ENCODE measurements at regions not wholly inside any gene's neighbourhood (a gene's known extent, or its start where the extent isn't known, plus 50 kb on each side); places are given as distances from the start of the nearest gene placed in this dataset.

DNA sequence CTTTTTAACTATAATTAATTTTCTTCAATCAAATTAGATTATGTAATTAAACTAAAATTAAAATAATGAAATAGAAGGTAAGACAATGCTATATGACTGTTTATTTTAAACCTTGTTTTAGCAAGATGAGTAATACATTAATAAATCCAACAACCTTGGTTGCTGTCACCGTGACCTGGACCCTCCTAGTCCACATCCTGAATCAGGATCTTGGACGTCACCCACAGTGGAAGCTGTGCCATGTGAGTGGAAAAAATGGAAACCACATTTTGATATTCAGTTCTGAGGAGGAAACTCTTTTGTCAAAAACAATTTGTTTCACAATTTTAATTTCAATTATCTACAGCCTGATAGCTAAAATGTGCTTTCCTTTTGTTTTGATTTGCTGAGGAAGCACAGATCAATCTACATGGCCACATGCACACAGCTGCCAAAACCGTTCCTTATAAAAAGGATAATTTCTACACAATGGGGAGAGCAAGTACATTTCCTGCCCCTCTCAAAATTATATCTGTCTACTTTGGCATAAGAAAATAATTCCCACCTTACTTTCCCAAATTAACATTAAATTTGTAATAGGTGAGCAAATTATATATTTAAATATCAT lies 255.5 kb downstream of the RASSF9 start:
- ChIA-PET CTCF (interaction anchor here (0.6 to 7.3 kb wide), 3 partner anchors 22 to 289 kb away, joined by 3 to 204 read pairs (median 3); no protein-coding TSS in a partner anchor), POLR2A (no interaction called here)
- Mint-ChIP-seq H3K9me3 (ENCODE audit: unreplicated experiment) (no peaks in the 10 kb centered on the region), H3K4me1 (ENCODE audit: insufficient read depth, unreplicated experiment) (no peaks in the 10 kb centered on the region), H3K4me3 (ENCODE audit: unreplicated experiment) (no peak overlapping the region), H3K27me3 (ENCODE audit: insufficient read depth, unreplicated experiment) (no peaks in the 10 kb centered on the region), H3K27ac (ENCODE audit: low read depth, unreplicated experiment) (no peak overlapping the region), H3K36me3 (ENCODE audit: insufficient read depth, unreplicated experiment) (no peaks in the 10 kb centered on the region)
- TF ChIP-seq, protein P1, sequence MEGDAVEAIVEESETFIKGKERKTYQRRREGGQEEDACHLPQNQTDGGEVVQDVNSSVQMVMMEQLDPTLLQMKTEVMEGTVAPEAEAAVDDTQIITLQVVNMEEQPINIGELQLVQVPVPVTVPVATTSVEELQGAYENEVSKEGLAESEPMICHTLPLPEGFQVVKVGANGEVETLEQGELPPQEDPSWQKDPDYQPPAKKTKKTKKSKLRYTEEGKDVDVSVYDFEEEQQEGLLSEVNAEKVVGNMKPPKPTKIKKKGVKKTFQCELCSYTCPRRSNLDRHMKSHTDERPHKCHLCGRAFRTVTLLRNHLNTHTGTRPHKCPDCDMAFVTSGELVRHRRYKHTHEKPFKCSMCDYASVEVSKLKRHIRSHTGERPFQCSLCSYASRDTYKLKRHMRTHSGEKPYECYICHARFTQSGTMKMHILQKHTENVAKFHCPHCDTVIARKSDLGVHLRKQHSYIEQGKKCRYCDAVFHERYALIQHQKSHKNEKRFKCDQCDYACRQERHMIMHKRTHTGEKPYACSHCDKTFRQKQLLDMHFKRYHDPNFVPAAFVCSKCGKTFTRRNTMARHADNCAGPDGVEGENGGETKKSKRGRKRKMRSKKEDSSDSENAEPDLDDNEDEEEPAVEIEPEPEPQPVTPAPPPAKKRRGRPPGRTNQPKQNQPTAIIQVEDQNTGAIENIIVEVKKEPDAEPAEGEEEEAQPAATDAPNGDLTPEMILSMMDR (IDR thresholded peaks at IDR 0.05; ENCODE audit: unreplicated experiment) = no peak
- intact Hi-C loops (cut with micrococcal nuclease) = no loop called here
- DNase-seq (ENCODE audit: unreplicated experiment) = no peak
- BruUV-seq (replicated peaks) = no TSS peak

DNA sequence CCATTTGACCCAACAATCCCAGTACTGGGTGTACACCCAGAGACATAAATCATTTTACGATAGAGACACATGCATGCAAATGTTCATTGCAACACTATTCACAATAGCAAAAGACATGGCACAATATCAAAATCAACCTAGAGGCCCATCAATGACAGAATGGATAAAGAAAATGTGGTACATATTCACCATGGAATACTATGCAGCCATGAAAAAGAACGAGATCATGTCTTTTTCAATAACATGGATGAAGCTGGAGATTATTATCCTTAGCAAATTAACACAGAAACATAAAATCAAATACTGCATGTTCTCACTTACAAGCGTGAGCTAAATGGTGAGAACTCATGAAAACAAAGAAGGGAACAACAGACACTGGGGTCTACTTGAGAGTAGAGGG lies 249.1 kb downstream of the RASSF9 start:
- Mint-ChIP-seq H3K27me3 (ENCODE audit: insufficient read depth, unreplicated experiment) (no peaks in the 10 kb centered on the region), H3K27ac (ENCODE audit: low read depth, unreplicated experiment) (no peak overlapping the region), H3K4me1 (ENCODE audit: insufficient read depth, unreplicated experiment) (no peaks in the 10 kb centered on the region), H3K36me3 (ENCODE audit: insufficient read depth, unreplicated experiment) (no peaks in the 10 kb centered on the region), H3K9me3 (ENCODE audit: unreplicated experiment) (peaks cover 18% of the 10 kb centered on the region), H3K4me3 (ENCODE audit: unreplicated experiment) (no peak overlapping the region)
- intact Hi-C loops (cut with micrococcal nuclease) = no loop called here
- ChIA-PET CTCF (interaction anchor here (3.9 kb wide), 1 partner anchor 280 kb away, joined by 16 read pairs; no protein-coding TSS in a partner anchor), POLR2A (no interaction called here)
- no TSS peak for BruUV-seq (replicated peaks)
- no peak for DNase-seq (ENCODE audit: unreplicated experiment)
- TF ChIP-seq, protein P1 (IDR thresholded peaks at IDR 0.05; ENCODE audit: unreplicated experiment) = no peak

DNA sequence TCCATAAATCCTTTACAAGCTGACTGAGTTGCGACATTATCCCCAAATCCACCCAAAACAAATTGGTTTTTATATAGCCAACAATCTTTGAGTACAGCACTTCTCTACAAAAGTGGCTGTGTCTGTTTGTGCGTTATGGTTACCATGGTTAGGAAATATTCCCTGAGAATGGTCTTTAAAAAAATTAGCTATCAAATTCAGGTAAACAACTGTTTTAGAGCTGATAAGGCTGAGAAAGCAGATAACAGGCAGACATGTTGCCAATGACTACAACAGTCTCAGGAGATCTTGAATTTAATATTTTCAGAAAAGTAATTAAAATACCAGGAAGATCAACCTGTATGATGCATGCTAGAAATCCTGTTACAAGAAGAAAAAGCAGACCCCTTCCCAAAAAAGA lies 248.0 kb downstream of the RASSF9 start:
- H3K27ac Mint-ChIP-seq (ENCODE audit: low read depth, unreplicated experiment) = no peak overlapping the region
- no peak for DNase-seq (ENCODE audit: unreplicated experiment)
- H3K27me3 Mint-ChIP-seq (ENCODE audit: insufficient read depth, unreplicated experiment) = no peaks in the 10 kb centered on the region
- TF ChIP-seq, protein P1 (IDR thresholded peaks at IDR 0.05; ENCODE audit: unreplicated experiment) = no peak
- peaks cover 18% of the 10 kb centered on the region for H3K9me3 Mint-ChIP-seq (ENCODE audit: unreplicated experiment)
- ChIA-PET POLR2A (no interaction called here), CTCF (interaction anchor here (3.9 kb wide), 1 partner anchor 279 kb away, joined by 16 read pairs; no protein-coding TSS in a partner anchor)
- H3K36me3 Mint-ChIP-seq (ENCODE audit: insufficient read depth, unreplicated experiment) = no peaks in the 10 kb centered on the region
- no TSS peak for BruUV-seq (replicated peaks)
- no peak overlapping the region for H3K4me3 Mint-ChIP-seq (ENCODE audit: unreplicated experiment)
- intact Hi-C loops (cut with micrococcal nuclease) = no loop called here
- no peaks in the 10 kb centered on the region for H3K4me1 Mint-ChIP-seq (ENCODE audit: insufficient read depth, unreplicated experiment)

DNA sequence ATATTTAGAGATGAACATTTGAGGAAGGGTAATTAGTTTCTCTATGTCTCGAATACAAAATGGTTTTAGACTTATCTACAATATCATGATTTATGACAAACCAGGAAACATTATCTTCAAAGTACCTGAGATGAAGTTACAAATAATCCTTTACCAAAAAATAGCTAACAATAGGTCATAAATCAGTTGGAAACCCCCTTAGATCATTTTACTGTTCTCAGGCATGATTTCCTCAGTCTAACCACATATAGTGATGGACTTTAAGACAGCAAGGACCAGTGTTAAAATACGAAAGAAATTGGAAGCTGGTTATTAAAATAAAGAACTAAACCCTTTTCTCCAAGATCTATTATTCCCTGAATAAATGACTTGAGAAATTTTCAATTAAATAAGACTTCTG lies 235.4 kb downstream of the RASSF9 start:
- no peaks in the 10 kb centered on the region for H3K4me1 Mint-ChIP-seq (ENCODE audit: insufficient read depth, unreplicated experiment)
- no peaks in the 10 kb centered on the region for H3K36me3 Mint-ChIP-seq (ENCODE audit: insufficient read depth, unreplicated experiment)
- no peaks in the 10 kb centered on the region for H3K27me3 Mint-ChIP-seq (ENCODE audit: insufficient read depth, unreplicated experiment)
- H3K27ac Mint-ChIP-seq (ENCODE audit: low read depth, unreplicated experiment) = no peak overlapping the region
- ChIA-PET CTCF (no interaction called here), POLR2A (no interaction called here)
- no peak overlapping the region for H3K4me3 Mint-ChIP-seq (ENCODE audit: unreplicated experiment)
- TF ChIP-seq, protein P1 (IDR thresholded peaks at IDR 0.05; ENCODE audit: unreplicated experiment) = no peak
- intact Hi-C loops (cut with micrococcal nuclease) = no loop called here
- no TSS peak for BruUV-seq (replicated peaks)
- DNase-seq (ENCODE audit: unreplicated experiment) = no peak
- H3K9me3 Mint-ChIP-seq (ENCODE audit: unreplicated experiment) = peaks cover 8% of the 10 kb centered on the region

Data from MCF 10A (cell line).